ENCODE measurements at regions not wholly inside any gene's neighbourhood (a gene's known extent, or its start where the extent isn't known, plus 50 kb on each side); places are given as distances from the start of the nearest gene placed in this dataset.

DNA sequence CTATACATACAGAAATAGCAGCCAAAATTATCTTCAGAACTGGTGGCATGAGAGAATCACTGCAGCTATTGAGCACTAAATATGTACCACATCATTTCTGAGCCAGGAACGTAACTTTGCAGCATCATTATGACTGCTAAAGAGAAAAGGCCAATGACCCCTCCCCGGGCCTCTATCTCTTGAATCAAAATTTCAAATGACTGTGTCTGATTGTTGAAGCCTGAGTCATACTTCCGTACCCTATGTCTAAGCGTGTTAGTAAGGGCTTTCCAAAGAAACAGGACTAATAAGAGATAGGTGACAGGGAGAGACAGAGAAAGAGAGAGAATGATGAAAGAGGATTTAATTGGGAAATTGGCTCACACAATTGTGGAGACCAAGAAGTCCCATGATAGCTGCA is 445.5 kb upstream of the SPANXN1 start:
- TF ChIP-seq POLR2A (IDR thresholded peaks at IDR 0.05) = no peak
- TF ChIP-seq, protein P1, sequence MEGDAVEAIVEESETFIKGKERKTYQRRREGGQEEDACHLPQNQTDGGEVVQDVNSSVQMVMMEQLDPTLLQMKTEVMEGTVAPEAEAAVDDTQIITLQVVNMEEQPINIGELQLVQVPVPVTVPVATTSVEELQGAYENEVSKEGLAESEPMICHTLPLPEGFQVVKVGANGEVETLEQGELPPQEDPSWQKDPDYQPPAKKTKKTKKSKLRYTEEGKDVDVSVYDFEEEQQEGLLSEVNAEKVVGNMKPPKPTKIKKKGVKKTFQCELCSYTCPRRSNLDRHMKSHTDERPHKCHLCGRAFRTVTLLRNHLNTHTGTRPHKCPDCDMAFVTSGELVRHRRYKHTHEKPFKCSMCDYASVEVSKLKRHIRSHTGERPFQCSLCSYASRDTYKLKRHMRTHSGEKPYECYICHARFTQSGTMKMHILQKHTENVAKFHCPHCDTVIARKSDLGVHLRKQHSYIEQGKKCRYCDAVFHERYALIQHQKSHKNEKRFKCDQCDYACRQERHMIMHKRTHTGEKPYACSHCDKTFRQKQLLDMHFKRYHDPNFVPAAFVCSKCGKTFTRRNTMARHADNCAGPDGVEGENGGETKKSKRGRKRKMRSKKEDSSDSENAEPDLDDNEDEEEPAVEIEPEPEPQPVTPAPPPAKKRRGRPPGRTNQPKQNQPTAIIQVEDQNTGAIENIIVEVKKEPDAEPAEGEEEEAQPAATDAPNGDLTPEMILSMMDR (IDR thresholded peaks at IDR 0.05) = no peak
